Spleen (tissue), 11 donors: ENCODE measurements at regions not wholly inside any gene's neighbourhood (a gene's known extent, or its start where the extent isn't known, plus 50 kb on each side); places are given as distances from the start of the nearest gene placed in this dataset.

Experiments
- DNase-seq: peaks from one replicate; pipeline ENCODE4 v3.0.0-alpha.2; 2020
- H3K27ac ChIP-seq, 8 donors: fragments of 200-600 bp; sonication (generic) in 7 of 8; 1 replicate in 4 of 8; 2 replicates in 4 of 8; pipeline versions ENCODE4 v1.5.0 to v1.8.0; 2016 to 2021; ENCODE audit warnings: inconsistent platforms in 4 of 8, mild to moderate bottlenecking in 4 of 8, moderate library complexity in 1 of 8
- H3K27me3 ChIP-seq, 7 donors: fragments of 200-600 bp; sonication (generic) in 6 of 7; replicated peaks in 1 of 7; 1 replicate in 4 of 7; 2 replicates in 3 of 7; pipeline versions ENCODE4 v1.5.0 to v1.8.0; 2016 to 2021; ENCODE audit warnings: inconsistent platforms in 3 of 7, mild to moderate bottlenecking in 1 of 7
- H3K36me3 ChIP-seq, 6 donors: fragments of 200-600 bp; sonication (generic) in 5 of 6; 1 replicate in 4 of 6; 2 replicates in 2 of 6; pipeline versions ENCODE4 v1.5.0 to v1.8.0; 2016 to 2021; ENCODE audit warnings: inconsistent platforms in 2 of 6
- H3K4me1 ChIP-seq, 6 donors: fragments of 200-600 bp; sonication (generic) in 5 of 6; 1 replicate in 3 of 6; 2 replicates in 3 of 6; pipeline versions ENCODE4 v1.5.0 to v1.8.0; 2016 to 2021; ENCODE audit warnings: inconsistent platforms in 3 of 6
- H3K4me3 ChIP-seq, 8 donors: fragments of 200-600 bp; sonication (generic) in 7 of 8; 1 replicate in 4 of 8; 2 replicates in 4 of 8; pipeline versions ENCODE4 v1.5.0 to v1.8.0; 2016 to 2021; ENCODE audit warnings: inconsistent platforms in 4 of 8, mild to moderate bottlenecking in 4 of 8, moderate library complexity in 2 of 8
- H3K9me3 ChIP-seq, 8 donors: fragments of 200-600 bp; sonication (generic) in 7 of 8; 1 replicate in 4 of 8; 2 replicates in 4 of 8; pipeline versions ENCODE4 v1.5.0 to v1.8.0; 2016 to 2021; ENCODE audit warnings: inconsistent platforms in 4 of 8
- POLR2A ChIP-seq, 3 donors: fragments of 450-650 bp; IDR thresholded peaks; one replicate each; pipeline ENCODE4 v1.5.1; 2017; ENCODE audit warnings: antibody characterized with exemption in 3 of 3, mild to moderate bottlenecking in 1 of 3
- POLR2AphosphoS5 ChIP-seq, 3 donors: sonication (generic); formaldehyde crosslinking; IDR thresholded peaks; one replicate each; pipeline ENCODE4 v1.5.1; 2017; ENCODE audit warnings: antibody characterized with exemption in 3 of 3
- WGBS, 5 donors: extraction: QIAGEN DNeasy Blood & Tissue Kit in 3 of 5; methylation state at CpG; one replicate each; pipeline versions ENCODE4 v1.1.5 to v1.1.7; 2013 to 2018; 5-methylcytosine and 5-hydroxymethylcytosine counted together
- intact Hi-C: fragments of 100-400 bp; cut with DNase I; formaldehyde crosslinking; loops from one replicate; pipeline ENCODE4 v1.15.0; 2023; ENCODE audit warnings: low total_unique reads
- TF ChIP-seq, protein P1 (sequence below), 11 experiments: fragments of 200-600 bp in 7 of 11; fragments of 450-650 bp in 4 of 11; sonication (generic) in 4 of 11; IDR thresholded peaks in 8 of 11; conservative IDR thresholded peaks in 3 of 11; 1 replicate in 7 of 11; 2 replicates in 4 of 11; pipeline versions ENCODE4 v1.4.0 to v1.8.0; 2016 to 2021; ENCODE audit warnings: antibody characterized with exemption in 11 of 11, inconsistent platforms in 4 of 11, mild to moderate bottlenecking in 1 of 11
- donor health status: healthy with polysubstance abuse.
- donor health status: DM: no; HTN: no; CAD: no; lungs with moderate emphysema.
- donor health status: DM: no; HTN: no; CAD: no.
- donor health status: Bipolar disorder and iron deficiency.
- donor health status: healthy.
- donor health status: DM: no; HTN: no; CAD: no.
- donor health status: DM: yes; HTN: yes; CAD: no.

DNA sequence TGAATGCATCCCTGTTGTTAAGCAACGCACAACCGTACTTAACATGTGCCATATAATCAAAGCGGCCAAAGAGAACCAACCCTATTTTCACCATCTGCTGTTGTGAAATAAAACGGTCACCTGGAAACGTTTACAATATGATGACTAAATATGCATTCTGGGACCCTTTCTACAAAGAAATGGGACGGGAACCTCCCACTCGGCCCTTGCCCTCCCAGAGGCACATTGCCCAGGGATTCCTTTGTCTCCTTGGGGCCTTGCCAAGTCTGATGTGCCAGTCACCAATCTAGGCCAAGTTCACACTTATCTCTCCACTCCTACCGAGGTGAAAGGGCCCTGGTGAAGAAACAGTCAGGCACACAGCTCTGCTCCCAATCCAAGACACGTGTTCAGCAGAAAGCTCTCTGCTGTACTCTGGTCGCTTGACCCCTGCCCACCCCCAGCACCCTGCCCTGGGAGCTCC is 427.4 kb upstream of the JARID2 start:
- no peak for DNase-seq
- intact Hi-C loops = no loop called here
- Histone ChIP-seq H3K4me1 (no peaks in the 10 kb centered on the region), H3K36me3 (no peaks in the 10 kb centered on the region), H3K9me3 (no peaks in the 10 kb centered on the region), H3K27ac (no peak overlapping the region), H3K4me3 (no peak overlapping the region), H3K27me3 (no peaks in the 10 kb centered on the region)
- 56 to 74% (median 65%) methylated on average over 10 of the region's 10 CpGs for WGBS, 5 donors
- TF ChIP-seq POLR2AphosphoS5 (IDR thresholded peaks at IDR 0.05) (no peak), POLR2A (IDR thresholded peaks at IDR 0.05) (no peak)
- TF ChIP-seq, protein P1, sequence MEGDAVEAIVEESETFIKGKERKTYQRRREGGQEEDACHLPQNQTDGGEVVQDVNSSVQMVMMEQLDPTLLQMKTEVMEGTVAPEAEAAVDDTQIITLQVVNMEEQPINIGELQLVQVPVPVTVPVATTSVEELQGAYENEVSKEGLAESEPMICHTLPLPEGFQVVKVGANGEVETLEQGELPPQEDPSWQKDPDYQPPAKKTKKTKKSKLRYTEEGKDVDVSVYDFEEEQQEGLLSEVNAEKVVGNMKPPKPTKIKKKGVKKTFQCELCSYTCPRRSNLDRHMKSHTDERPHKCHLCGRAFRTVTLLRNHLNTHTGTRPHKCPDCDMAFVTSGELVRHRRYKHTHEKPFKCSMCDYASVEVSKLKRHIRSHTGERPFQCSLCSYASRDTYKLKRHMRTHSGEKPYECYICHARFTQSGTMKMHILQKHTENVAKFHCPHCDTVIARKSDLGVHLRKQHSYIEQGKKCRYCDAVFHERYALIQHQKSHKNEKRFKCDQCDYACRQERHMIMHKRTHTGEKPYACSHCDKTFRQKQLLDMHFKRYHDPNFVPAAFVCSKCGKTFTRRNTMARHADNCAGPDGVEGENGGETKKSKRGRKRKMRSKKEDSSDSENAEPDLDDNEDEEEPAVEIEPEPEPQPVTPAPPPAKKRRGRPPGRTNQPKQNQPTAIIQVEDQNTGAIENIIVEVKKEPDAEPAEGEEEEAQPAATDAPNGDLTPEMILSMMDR (IDR thresholded peaks at IDR 0.05 in 8 of 11, conservative IDR thresholded peaks at IDR 0.05 in 3 of 11) = no peak

DNA sequence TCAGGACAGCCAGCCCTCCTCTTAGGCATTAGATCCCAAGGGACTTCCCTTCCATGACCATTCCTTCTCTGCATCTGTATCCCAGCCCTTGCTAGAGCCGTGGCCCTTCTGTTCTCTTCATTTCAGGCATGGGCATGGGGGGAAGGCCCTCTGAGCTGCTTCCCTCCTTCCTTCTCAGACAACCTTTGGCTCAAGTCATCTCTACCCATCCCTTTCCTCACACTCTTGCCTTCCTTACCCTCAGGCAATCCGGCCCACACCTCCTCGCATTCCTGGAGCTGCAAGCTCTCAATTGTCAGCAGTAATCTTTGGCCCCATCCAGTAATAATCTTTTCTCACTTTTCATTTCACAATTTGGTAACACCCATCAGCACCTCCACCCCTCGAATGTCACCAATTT is 426.9 kb upstream of the JARID2 start:
- TF ChIP-seq POLR2AphosphoS5 (IDR thresholded peaks at IDR 0.05) (no peak), POLR2A (IDR thresholded peaks at IDR 0.05) (no peak)
- intact Hi-C loops = no loop called here
- Histone ChIP-seq H3K27me3 (no peaks in the 10 kb centered on the region), H3K4me3 (no peak overlapping the region), H3K27ac (no peak overlapping the region), H3K4me1 (peaks cover 0 to 4% (median 0%) of the 10 kb centered on the region in 6 donors), H3K36me3 (no peaks in the 10 kb centered on the region), H3K9me3 (no peaks in the 10 kb centered on the region)
- WGBS, 5 donors = 88 to 96% (median 92%) methylated on average over 4 of the region's 4 CpGs
- no peak for DNase-seq

DNA sequence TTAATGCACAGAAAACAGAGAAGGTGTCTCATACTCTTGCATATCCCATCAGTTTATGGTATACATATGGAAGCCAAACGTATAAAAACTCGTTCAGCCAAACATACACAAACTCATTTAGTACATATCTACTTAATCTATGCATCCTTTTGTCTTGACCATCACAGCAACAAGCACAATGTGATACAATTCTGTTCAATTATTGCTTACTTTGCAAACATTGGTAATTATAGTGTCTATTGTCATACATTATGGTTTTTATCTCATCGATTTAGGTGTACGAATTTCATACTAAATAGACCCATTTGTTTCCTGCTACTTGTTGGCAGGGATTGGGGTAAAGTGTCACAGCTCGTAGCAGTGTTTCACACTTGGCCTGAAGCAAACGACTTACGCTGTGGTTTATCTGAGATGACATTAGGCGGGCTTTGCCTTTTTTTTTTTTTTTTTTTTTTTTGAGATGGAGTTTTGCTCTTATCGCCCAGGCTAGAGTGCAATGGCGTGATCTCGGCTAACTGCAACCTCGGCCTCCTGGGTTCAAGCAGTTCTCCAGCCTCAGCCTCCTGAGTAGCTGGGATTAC is 425.9 kb upstream of the JARID2 start:
- no peak overlapping the region for H3K4me3 ChIP-seq
- no peaks in the 10 kb centered on the region for H3K27me3 ChIP-seq
- H3K36me3 ChIP-seq = no peaks in the 10 kb centered on the region
- DNase-seq = no peak
- 92 to 94% (median 93%) methylated on average over 11 to 12 of the region's 12 CpGs for WGBS, 5 donors
- no peaks in the 10 kb centered on the region for H3K9me3 ChIP-seq
- intact Hi-C loops = no loop called here
- no peak overlapping the region for H3K27ac ChIP-seq
- H3K4me1 ChIP-seq = peaks cover 0 to 14% (median 2%) of the 10 kb centered on the region in 6 donors
- no peak for TF ChIP-seq POLR2A (IDR thresholded peaks at IDR 0.05)
- TF ChIP-seq, protein P1 (IDR thresholded peaks at IDR 0.05 in 8 of 11, conservative IDR thresholded peaks at IDR 0.05 in 3 of 11) = no peak
- TF ChIP-seq POLR2AphosphoS5 (IDR thresholded peaks at IDR 0.05) = no peak

DNA sequence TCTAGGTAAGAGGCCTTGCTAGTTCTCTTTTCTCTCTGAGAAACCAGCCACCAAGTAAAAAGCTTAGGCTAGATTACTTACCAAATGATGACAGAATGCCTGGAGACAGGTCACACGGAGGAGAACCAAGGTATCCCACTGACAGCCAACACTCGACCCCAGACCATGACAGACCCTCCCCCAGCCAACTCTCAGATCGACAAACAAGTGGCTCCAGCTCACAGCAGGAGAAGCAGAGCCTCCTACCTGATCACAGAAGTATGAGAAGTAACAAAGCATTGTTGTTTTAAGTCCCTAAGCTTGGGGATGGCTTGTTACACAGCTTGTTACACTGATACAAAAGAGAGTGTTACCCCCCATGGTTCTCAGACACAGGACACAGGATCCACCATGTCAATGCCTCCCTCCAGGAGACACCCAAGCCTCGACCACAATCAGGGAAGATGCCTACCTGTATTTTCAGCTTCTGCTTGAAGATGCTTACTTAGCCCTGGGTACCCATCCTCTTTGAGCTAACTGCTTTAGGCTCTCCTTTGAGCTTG is 423.8 kb upstream of the JARID2 start:
- Histone ChIP-seq H3K27ac (no peak overlapping the region), H3K36me3 (no peaks in the 10 kb centered on the region), H3K9me3 (no peaks in the 10 kb centered on the region), H3K4me3 (no peak overlapping the region), H3K4me1 (peaks cover 0 to 16% (median 3%) of the 10 kb centered on the region in 6 donors), H3K27me3 (no peaks in the 10 kb centered on the region)
- DNase-seq = no peak
- TF ChIP-seq POLR2AphosphoS5 (IDR thresholded peaks at IDR 0.05) (no peak), POLR2A (IDR thresholded peaks at IDR 0.05) (no peak)
- TF ChIP-seq, protein P1 (IDR thresholded peaks at IDR 0.05 in 8 of 11, conservative IDR thresholded peaks at IDR 0.05 in 3 of 11) = no peak
- 60 to 93% (median 80%) methylated on average over 4 of the region's 4 CpGs for WGBS, 5 donors
- intact Hi-C loops = no loop called here
